Astrocyte of the cerebellum (primary cell): ENCODE measurements at regions not wholly inside any gene's neighbourhood (a gene's known extent, or its start where the extent isn't known, plus 50 kb on each side); places are given as distances from the start of the nearest gene placed in this dataset.

Experiments used
- DNase-seq: peaks from one replicate; pipeline ENCODE4 v3.0.0-alpha.2; 2011; ENCODE audit warnings: low read depth
- H3K4me3 ChIP-seq: 2 replicates; pipeline ENCODE4 v1.5.1; 2011; ENCODE audit warnings: mild to moderate bottlenecking, low read depth, low read length, moderate library complexity
- in situ Hi-C: cut with HindIII; loops from 2 replicates; pipeline ENCODE4 v1.10.0; 2017; ENCODE audit warnings: low sequenced_read_pairs
- TF ChIP-seq, protein P1 (sequence below): IDR thresholded peaks from 2 replicates; pipeline ENCODE4 v1.5.1; 2012; ENCODE audit warnings: low read length, low read depth, moderate library complexity, mild to moderate bottlenecking; ENCODE audit errors: missing control alignments

GRCh38 chr1:82962658-82963057 lies 1036.3 kb downstream of the TTLL7 start:
- DNase-seq = no peak
- H3K4me3 ChIP-seq = no peak overlapping the region
- in situ Hi-C loops = loop anchor here (25.0 kb wide), 1 partner anchor 100 kb away; no protein-coding TSS in a partner anchor
- TF ChIP-seq, protein P1, sequence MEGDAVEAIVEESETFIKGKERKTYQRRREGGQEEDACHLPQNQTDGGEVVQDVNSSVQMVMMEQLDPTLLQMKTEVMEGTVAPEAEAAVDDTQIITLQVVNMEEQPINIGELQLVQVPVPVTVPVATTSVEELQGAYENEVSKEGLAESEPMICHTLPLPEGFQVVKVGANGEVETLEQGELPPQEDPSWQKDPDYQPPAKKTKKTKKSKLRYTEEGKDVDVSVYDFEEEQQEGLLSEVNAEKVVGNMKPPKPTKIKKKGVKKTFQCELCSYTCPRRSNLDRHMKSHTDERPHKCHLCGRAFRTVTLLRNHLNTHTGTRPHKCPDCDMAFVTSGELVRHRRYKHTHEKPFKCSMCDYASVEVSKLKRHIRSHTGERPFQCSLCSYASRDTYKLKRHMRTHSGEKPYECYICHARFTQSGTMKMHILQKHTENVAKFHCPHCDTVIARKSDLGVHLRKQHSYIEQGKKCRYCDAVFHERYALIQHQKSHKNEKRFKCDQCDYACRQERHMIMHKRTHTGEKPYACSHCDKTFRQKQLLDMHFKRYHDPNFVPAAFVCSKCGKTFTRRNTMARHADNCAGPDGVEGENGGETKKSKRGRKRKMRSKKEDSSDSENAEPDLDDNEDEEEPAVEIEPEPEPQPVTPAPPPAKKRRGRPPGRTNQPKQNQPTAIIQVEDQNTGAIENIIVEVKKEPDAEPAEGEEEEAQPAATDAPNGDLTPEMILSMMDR = no peak

GRCh38 chr1:82950606-82951200 lies 1048.2 kb downstream of the TTLL7 start:
- in situ Hi-C loops = loop anchor here (25.0 kb wide), 1 partner anchor 112 kb away; no protein-coding TSS in a partner anchor
- no peak for DNase-seq
- TF ChIP-seq, protein P1 = no peak
- no peak overlapping the region for H3K4me3 ChIP-seq

DNA sequence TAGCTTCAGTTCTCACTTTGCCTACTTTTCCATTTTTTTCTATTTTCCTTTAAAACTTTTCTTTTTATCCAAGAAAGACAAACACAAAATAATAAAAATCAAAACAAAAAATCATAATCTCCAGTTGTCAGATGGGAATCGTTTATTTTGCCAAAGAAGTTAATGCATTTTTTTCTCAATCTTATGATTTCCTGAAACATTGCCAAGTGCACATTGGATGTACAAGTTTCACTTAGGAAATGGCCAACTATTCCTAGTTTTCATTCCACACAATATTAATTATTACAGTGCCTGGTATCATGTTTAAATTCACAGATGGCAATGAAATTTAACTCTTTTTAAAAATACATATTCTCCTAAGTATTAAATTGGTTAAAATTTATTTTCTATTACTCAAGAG lies 1050.5 kb downstream of the TTLL7 start:
- TF ChIP-seq, protein P1 = no peak
- in situ Hi-C loops = no loop called here
- no peak overlapping the region for H3K4me3 ChIP-seq
- no peak for DNase-seq

DNA sequence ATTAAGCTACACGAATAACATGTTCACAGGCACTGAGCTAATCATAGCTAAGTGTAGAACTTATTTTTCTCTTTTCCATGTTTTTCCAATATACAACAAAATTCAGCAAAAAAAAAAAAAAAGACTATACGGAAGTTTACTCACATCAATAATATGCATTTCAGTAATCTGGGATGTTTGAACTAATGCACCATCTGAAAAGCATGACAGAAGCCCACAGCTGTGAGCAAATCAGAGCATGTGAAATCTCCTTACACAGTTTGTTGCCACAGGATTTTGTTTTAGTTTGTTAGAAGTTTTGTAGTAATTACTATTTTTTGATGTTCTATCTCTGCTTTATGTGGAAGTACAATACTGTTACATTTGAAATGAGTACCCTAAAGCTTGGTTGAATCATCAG lies 1051.7 kb downstream of the TTLL7 start:
- H3K4me3 ChIP-seq = no peak overlapping the region
- TF ChIP-seq, protein P1 = no peak
- in situ Hi-C loops = no loop called here
- DNase-seq = no peak

GRCh38 chr1:82946096-82946605 lies 1052.8 kb downstream of the TTLL7 start:
- no peak overlapping the region for H3K4me3 ChIP-seq
- TF ChIP-seq, protein P1 = no peak
- in situ Hi-C loops = no loop called here
- no peak for DNase-seq

GRCh38 chr1:82944822-82945221 lies 1054.1 kb downstream of the TTLL7 start:
- TF ChIP-seq, protein P1 = no peak
- H3K4me3 ChIP-seq = no peak overlapping the region
- no peak for DNase-seq
- in situ Hi-C loops = no loop called here
